Adrenal gland (tissue), 5 donors: ENCODE measurements at regions not wholly inside any gene's neighbourhood (a gene's known extent, or its start where the extent isn't known, plus 50 kb on each side); places are given as distances from the start of the nearest gene placed in this dataset.

ENCODE experiments used
- POLR2A ChIP-seq, 2 donors: fragments of 450-650 bp; IDR thresholded peaks; one replicate each; pipeline ENCODE4 v1.6.1; 2017; ENCODE audit warnings: antibody characterized with exemption in 2 of 2, mild to moderate bottlenecking in 2 of 2, moderate library complexity in 1 of 2
- TF ChIP-seq, protein P1 (sequence below), 6 experiments: fragments of 450-650 bp in 4 of 6; fragments of 200-600 bp in 2 of 6; sonication (generic) in 1 of 6; IDR thresholded peaks; 1 replicate in 5 of 6; 2 replicates in 1 of 6; pipeline versions ENCODE4 v1.5.1 to v1.8.0; 2016 to 2021; ENCODE audit warnings: antibody characterized with exemption in 6 of 6, mild to moderate bottlenecking in 2 of 6, moderate library complexity in 1 of 6
- donor health status: DM: no; HTN: no; CAD: no.

GRCh38 chr2:217268978-217269377, 409.1 kb upstream of the TNP1 start:
- no peak for TF ChIP-seq POLR2A (IDR thresholded peaks at IDR 0.05)
- TF ChIP-seq, protein P1, sequence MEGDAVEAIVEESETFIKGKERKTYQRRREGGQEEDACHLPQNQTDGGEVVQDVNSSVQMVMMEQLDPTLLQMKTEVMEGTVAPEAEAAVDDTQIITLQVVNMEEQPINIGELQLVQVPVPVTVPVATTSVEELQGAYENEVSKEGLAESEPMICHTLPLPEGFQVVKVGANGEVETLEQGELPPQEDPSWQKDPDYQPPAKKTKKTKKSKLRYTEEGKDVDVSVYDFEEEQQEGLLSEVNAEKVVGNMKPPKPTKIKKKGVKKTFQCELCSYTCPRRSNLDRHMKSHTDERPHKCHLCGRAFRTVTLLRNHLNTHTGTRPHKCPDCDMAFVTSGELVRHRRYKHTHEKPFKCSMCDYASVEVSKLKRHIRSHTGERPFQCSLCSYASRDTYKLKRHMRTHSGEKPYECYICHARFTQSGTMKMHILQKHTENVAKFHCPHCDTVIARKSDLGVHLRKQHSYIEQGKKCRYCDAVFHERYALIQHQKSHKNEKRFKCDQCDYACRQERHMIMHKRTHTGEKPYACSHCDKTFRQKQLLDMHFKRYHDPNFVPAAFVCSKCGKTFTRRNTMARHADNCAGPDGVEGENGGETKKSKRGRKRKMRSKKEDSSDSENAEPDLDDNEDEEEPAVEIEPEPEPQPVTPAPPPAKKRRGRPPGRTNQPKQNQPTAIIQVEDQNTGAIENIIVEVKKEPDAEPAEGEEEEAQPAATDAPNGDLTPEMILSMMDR (IDR thresholded peaks at IDR 0.05), result no peak
